ENCODE measurements at regions not wholly inside any gene's neighbourhood (a gene's known extent, or its start where the extent isn't known, plus 50 kb on each side); places are given as distances from the start of the nearest gene placed in this dataset.

DNA sequence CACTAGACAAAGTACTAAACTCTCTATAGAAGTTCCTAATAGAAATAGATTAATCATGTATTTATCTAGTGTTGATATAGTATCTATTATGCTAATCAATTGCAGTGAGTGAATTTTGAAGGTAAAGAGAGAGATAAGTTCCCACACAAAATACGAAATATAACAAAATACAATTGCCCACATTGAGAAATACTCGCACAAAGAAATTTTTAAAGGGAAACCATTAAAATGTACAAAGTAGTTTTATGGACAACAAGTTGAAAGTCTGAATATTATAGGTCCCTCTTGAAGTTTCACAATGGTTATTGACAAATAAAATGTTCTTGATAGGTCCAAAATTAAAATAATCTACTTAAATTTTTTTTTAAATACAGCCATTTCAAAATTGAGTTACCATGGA is 1031.1 kb downstream of the SORCS1 start:
- H3K4me3 ChIP-seq (ENCODE audit: low read length in 2 of 2): no peak overlapping the region
- H3K27ac ChIP-seq (ENCODE audit: low read depth in 2 of 2, low read length in 2 of 2): no peak overlapping the region
- H3K36me3 ChIP-seq (ENCODE audit: control insufficient read depth in 2 of 2, insufficient read depth in 2 of 2, low read length in 2 of 2): no peaks in the 10 kb centered on the region
- H3K9ac ChIP-seq (ENCODE audit: low read depth in 1 of 2, low read length in 2 of 2): no peak overlapping the region
- H3K4me1 ChIP-seq (ENCODE audit: control insufficient read depth in 2 of 2, insufficient read depth in 2 of 2, low read length in 2 of 2): no peaks in the 10 kb centered on the region
- H3K9me3 ChIP-seq (ENCODE audit: control insufficient read depth in 2 of 2, low read length in 2 of 2): no peaks in the 10 kb centered on the region
- H3K27me3 ChIP-seq (ENCODE audit: control insufficient read depth in 2 of 2, insufficient read depth in 2 of 2, low read length in 2 of 2): no peaks in the 10 kb centered on the region

DNA sequence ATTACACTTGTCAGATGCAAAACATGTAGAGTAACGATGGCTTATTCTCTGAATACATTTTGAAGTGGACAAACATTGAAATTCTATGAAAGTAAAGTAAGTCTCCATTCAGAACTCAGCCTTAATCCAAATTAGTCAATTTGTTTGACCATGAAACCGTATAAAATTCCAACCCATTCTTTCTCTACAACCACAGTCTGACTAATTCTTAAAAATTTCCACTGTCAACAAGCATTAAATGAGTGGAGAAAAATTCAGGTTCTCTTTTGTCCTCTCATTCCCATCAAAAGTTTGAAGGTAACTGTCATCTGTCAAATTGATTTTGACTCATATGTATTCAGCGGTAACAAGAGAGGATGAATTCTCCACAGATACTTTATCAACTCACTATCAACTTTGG is 1031.5 kb downstream of the SORCS1 start:
- Histone ChIP-seq H3K27me3 (ENCODE audit: control insufficient read depth in 2 of 2, insufficient read depth in 2 of 2, low read length in 2 of 2) (no peaks in the 10 kb centered on the region), H3K27ac (ENCODE audit: low read depth in 2 of 2, low read length in 2 of 2) (no peak overlapping the region), H3K36me3 (ENCODE audit: control insufficient read depth in 2 of 2, insufficient read depth in 2 of 2, low read length in 2 of 2) (no peaks in the 10 kb centered on the region), H3K4me1 (ENCODE audit: control insufficient read depth in 2 of 2, insufficient read depth in 2 of 2, low read length in 2 of 2) (no peaks in the 10 kb centered on the region), H3K9me3 (ENCODE audit: control insufficient read depth in 2 of 2, low read length in 2 of 2) (no peaks in the 10 kb centered on the region), H3K9ac (ENCODE audit: low read depth in 1 of 2, low read length in 2 of 2) (no peak overlapping the region), H3K4me3 (ENCODE audit: low read length in 2 of 2) (no peak overlapping the region)

DNA sequence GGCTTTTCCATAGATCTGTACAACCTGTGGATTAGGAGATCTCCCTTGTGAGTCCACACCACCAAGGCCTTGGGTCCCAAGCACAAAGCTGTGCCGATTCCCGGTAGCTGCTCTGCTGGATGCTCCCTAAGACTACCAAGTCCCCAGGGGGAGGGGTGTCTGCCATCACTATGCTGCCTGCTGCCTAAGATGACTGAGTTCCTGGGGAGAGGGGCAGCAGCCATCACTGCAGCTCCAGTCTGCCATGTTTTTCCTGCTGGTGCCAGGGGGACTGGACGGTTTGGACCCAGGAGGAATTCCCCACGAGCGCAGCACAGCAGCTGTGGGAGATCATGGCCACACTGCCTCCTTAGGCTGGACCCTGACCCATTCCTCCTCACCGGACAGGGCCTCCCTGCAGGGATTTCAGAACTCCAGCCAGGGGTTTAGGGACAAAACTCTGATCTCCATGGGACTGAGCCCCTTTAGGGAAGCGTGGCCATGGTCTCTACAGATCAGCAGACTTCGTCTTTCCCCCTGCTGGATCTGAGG is 1049.8 kb downstream of the SORCS1 start:
- Histone ChIP-seq H3K27me3 (ENCODE audit: control insufficient read depth in 2 of 2, insufficient read depth in 2 of 2, low read length in 2 of 2) (no peaks in the 10 kb centered on the region), H3K9me3 (ENCODE audit: control insufficient read depth in 2 of 2, low read length in 2 of 2) (no peaks in the 10 kb centered on the region), H3K4me1 (ENCODE audit: control insufficient read depth in 2 of 2, insufficient read depth in 2 of 2, low read length in 2 of 2) (no peaks in the 10 kb centered on the region), H3K36me3 (ENCODE audit: control insufficient read depth in 2 of 2, insufficient read depth in 2 of 2, low read length in 2 of 2) (no peaks in the 10 kb centered on the region), H3K9ac (ENCODE audit: low read depth in 1 of 2, low read length in 2 of 2) (no peak overlapping the region), H3K27ac (ENCODE audit: low read depth in 2 of 2, low read length in 2 of 2) (no peak overlapping the region), H3K4me3 (ENCODE audit: low read length in 2 of 2) (no peak overlapping the region)

DNA sequence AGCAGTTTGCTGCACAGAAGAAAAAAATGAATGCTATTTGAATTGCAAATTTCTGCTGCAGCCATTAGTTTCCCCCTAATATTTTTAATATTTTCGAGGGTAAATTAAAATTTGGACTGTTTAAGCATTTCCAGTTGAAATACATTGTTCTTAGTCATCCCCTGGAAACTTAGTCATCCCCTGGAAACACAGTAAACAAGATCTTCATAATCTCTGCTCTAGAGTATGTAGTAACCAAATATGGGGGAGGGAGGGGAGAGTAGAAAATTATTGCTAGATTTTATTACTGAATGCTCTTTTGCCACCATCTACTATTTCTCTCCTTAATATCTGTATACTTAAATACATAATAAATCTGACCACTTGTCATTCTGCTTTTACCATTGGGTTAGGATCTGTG is 1053.3 kb downstream of the SORCS1 start:
- Histone ChIP-seq H3K4me3 (ENCODE audit: low read length in 2 of 2) (no peak overlapping the region), H3K36me3 (ENCODE audit: control insufficient read depth in 2 of 2, insufficient read depth in 2 of 2, low read length in 2 of 2) (no peaks in the 10 kb centered on the region), H3K9ac (ENCODE audit: low read depth in 1 of 2, low read length in 2 of 2) (no peak overlapping the region), H3K27ac (ENCODE audit: low read depth in 2 of 2, low read length in 2 of 2) (no peak overlapping the region), H3K27me3 (ENCODE audit: control insufficient read depth in 2 of 2, insufficient read depth in 2 of 2, low read length in 2 of 2) (no peaks in the 10 kb centered on the region), H3K9me3 (ENCODE audit: control insufficient read depth in 2 of 2, low read length in 2 of 2) (no peaks in the 10 kb centered on the region), H3K4me1 (ENCODE audit: control insufficient read depth in 2 of 2, insufficient read depth in 2 of 2, low read length in 2 of 2) (no peaks in the 10 kb centered on the region)

DNA sequence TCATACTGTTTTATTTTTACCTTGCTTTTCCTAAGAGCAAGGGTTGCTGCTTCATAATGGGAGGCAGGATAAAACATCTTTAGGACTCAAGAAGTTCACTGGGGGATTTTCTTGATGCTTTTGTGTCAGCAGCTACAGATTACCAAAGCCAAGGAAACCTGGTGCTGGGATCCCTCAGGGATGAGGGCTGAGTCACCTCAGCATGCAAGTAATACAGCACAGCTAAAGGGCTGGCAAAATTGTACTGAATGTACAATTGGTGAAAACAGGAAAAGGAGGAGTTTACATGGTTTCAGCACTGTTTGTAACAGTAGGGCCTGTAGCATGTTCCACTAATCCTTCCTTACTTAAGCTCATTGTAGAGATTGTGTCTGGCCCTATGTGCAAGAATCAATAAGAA is 1056.8 kb downstream of the SORCS1 start:
- no peak overlapping the region for H3K9ac ChIP-seq (ENCODE audit: low read depth in 1 of 2, low read length in 2 of 2)
- H3K4me1 ChIP-seq (ENCODE audit: control insufficient read depth in 2 of 2, insufficient read depth in 2 of 2, low read length in 2 of 2): no peaks in the 10 kb centered on the region
- H3K27me3 ChIP-seq (ENCODE audit: control insufficient read depth in 2 of 2, insufficient read depth in 2 of 2, low read length in 2 of 2): no peaks in the 10 kb centered on the region
- no peaks in the 10 kb centered on the region for H3K9me3 ChIP-seq (ENCODE audit: control insufficient read depth in 2 of 2, low read length in 2 of 2)
- no peaks in the 10 kb centered on the region for H3K36me3 ChIP-seq (ENCODE audit: control insufficient read depth in 2 of 2, insufficient read depth in 2 of 2, low read length in 2 of 2)
- no peak overlapping the region for H3K27ac ChIP-seq (ENCODE audit: low read depth in 2 of 2, low read length in 2 of 2)
- no peak overlapping the region for H3K4me3 ChIP-seq (ENCODE audit: low read length in 2 of 2)

DNA sequence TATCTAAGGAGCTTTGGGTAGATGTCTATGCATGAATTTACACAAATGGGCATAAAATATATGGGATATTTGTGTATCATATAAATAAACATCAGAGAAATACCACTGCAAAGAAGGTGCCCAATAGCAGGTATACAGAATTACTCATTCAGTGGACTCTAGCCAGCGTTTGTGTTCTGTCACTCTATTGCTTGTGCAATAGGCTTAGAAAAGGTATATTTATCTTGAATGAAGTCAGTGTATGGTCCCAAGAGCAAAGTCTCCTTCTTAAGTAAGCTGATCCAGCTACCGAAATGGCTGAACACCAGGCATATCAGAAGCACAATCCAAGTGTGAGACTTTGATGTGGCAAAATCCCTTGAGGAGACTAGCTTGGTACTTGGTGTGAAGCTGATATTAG is 1058.4 kb downstream of the SORCS1 start:
- Histone ChIP-seq H3K9me3 (ENCODE audit: control insufficient read depth in 2 of 2, low read length in 2 of 2) (no peaks in the 10 kb centered on the region), H3K27ac (ENCODE audit: low read depth in 2 of 2, low read length in 2 of 2) (no peak overlapping the region), H3K4me1 (ENCODE audit: control insufficient read depth in 2 of 2, insufficient read depth in 2 of 2, low read length in 2 of 2) (no peaks in the 10 kb centered on the region), H3K27me3 (ENCODE audit: control insufficient read depth in 2 of 2, insufficient read depth in 2 of 2, low read length in 2 of 2) (no peaks in the 10 kb centered on the region), H3K36me3 (ENCODE audit: control insufficient read depth in 2 of 2, insufficient read depth in 2 of 2, low read length in 2 of 2) (no peaks in the 10 kb centered on the region), H3K4me3 (ENCODE audit: low read length in 2 of 2) (no peak overlapping the region), H3K9ac (ENCODE audit: low read depth in 1 of 2, low read length in 2 of 2) (no peak overlapping the region)

DNA sequence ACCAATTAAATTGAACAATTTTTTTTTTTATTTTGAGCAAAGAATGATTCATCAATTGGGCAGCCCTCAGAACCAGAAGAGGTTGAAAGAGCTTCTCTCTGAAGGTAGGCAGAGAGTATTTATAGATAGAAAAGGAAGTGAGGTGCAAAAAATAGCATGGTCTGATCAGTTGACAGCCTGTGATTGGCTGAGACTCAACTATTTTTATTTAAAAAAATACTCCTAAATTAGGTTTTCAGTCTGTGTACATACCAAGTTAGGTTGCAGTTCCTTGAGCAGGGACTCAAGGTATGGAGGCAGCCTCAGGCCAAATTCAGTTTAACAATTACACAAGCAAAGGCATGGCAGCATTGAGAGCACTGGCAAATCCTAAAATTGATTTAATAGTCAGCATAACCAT is 1074.7 kb downstream of the SORCS1 start:
- Histone ChIP-seq H3K4me3 (ENCODE audit: low read length in 2 of 2) (no peak overlapping the region), H3K27me3 (ENCODE audit: control insufficient read depth in 2 of 2, insufficient read depth in 2 of 2, low read length in 2 of 2) (no peaks in the 10 kb centered on the region), H3K36me3 (ENCODE audit: control insufficient read depth in 2 of 2, insufficient read depth in 2 of 2, low read length in 2 of 2) (no peaks in the 10 kb centered on the region), H3K27ac (ENCODE audit: low read depth in 2 of 2, low read length in 2 of 2) (no peak overlapping the region), H3K4me1 (ENCODE audit: control insufficient read depth in 2 of 2, insufficient read depth in 2 of 2, low read length in 2 of 2) (no peaks in the 10 kb centered on the region), H3K9me3 (ENCODE audit: control insufficient read depth in 2 of 2, low read length in 2 of 2) (no peaks in the 10 kb centered on the region), H3K9ac (ENCODE audit: low read depth in 1 of 2, low read length in 2 of 2) (no peak overlapping the region)

DNA sequence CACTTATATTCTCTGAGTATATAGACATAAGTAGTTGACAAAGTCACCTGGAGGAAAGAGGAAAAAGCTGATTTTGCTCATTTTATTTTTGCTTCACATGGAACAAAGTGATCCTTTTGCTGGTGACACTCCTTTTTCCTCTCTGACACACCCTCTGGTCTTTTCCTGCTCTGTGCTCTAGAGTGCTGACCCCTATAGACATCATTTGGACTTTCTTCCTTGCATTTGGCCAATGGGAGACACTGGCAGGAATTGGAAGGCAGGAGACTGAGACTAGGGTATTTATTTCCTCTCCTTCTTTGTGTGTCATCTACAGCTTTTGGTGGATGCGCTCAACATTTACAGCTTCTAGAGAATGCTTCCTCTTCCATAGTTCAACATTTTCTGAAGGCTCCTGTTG is 1078.1 kb downstream of the SORCS1 start:
- no peaks in the 10 kb centered on the region for H3K36me3 ChIP-seq (ENCODE audit: control insufficient read depth in 2 of 2, insufficient read depth in 2 of 2, low read length in 2 of 2)
- no peak overlapping the region for H3K27ac ChIP-seq (ENCODE audit: low read depth in 2 of 2, low read length in 2 of 2)
- H3K9me3 ChIP-seq (ENCODE audit: control insufficient read depth in 2 of 2, low read length in 2 of 2): no peaks in the 10 kb centered on the region
- no peaks in the 10 kb centered on the region for H3K4me1 ChIP-seq (ENCODE audit: control insufficient read depth in 2 of 2, insufficient read depth in 2 of 2, low read length in 2 of 2)
- no peak overlapping the region for H3K9ac ChIP-seq (ENCODE audit: low read depth in 1 of 2, low read length in 2 of 2)
- H3K27me3 ChIP-seq (ENCODE audit: control insufficient read depth in 2 of 2, insufficient read depth in 2 of 2, low read length in 2 of 2): no peaks in the 10 kb centered on the region
- H3K4me3 ChIP-seq (ENCODE audit: low read length in 2 of 2): no peak overlapping the region

DNA sequence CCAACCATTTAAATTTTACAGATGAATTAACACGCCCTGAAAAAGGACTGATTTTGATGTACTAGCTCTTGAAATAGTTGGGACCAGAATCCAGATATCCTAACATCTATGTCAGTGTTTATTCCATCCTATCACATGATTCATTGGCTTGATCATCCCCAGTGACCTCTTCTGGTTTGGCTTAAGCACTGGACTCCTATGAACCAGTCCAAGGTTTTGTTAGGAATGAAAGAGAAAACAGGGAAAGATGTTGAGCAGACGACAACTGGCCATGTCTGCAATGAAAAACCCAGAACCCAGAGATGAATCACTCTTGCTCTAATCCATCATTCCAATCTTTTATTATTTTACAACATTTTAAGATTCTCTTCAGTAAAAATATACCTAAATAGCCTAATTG is 1080.9 kb downstream of the SORCS1 start:
- H3K9ac ChIP-seq (ENCODE audit: low read depth in 1 of 2, low read length in 2 of 2): no peak overlapping the region
- no peaks in the 10 kb centered on the region for H3K27me3 ChIP-seq (ENCODE audit: control insufficient read depth in 2 of 2, insufficient read depth in 2 of 2, low read length in 2 of 2)
- H3K36me3 ChIP-seq (ENCODE audit: control insufficient read depth in 2 of 2, insufficient read depth in 2 of 2, low read length in 2 of 2): no peaks in the 10 kb centered on the region
- H3K4me3 ChIP-seq (ENCODE audit: low read length in 2 of 2): no peak overlapping the region
- no peaks in the 10 kb centered on the region for H3K4me1 ChIP-seq (ENCODE audit: control insufficient read depth in 2 of 2, insufficient read depth in 2 of 2, low read length in 2 of 2)
- H3K27ac ChIP-seq (ENCODE audit: low read depth in 2 of 2, low read length in 2 of 2): no peak overlapping the region
- no peaks in the 10 kb centered on the region for H3K9me3 ChIP-seq (ENCODE audit: control insufficient read depth in 2 of 2, low read length in 2 of 2)

DNA sequence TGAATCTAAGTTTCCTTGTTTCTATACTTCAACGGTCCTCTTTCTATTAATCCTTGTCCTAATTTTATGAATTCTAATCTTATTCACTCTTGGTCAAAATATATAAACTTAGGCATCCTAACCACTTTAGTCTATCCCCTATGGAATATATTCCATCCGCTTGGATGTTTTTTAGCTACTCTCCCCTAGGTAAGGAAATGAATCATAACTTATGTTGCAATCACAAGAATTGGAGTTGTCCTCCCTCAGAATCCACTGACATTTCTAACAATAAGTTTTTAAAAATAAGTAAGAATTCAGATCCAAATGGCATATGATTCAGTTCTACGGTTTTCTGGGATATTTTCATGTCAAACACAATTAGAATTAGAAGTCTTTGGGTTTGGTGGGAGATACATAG is 1081.6 kb downstream of the SORCS1 start:
- H3K27ac ChIP-seq (ENCODE audit: low read depth in 2 of 2, low read length in 2 of 2): no peak overlapping the region
- H3K9me3 ChIP-seq (ENCODE audit: control insufficient read depth in 2 of 2, low read length in 2 of 2): no peaks in the 10 kb centered on the region
- H3K4me1 ChIP-seq (ENCODE audit: control insufficient read depth in 2 of 2, insufficient read depth in 2 of 2, low read length in 2 of 2): no peaks in the 10 kb centered on the region
- H3K4me3 ChIP-seq (ENCODE audit: low read length in 2 of 2): no peak overlapping the region
- H3K9ac ChIP-seq (ENCODE audit: low read depth in 1 of 2, low read length in 2 of 2): no peak overlapping the region
- H3K36me3 ChIP-seq (ENCODE audit: control insufficient read depth in 2 of 2, insufficient read depth in 2 of 2, low read length in 2 of 2): no peaks in the 10 kb centered on the region
- no peaks in the 10 kb centered on the region for H3K27me3 ChIP-seq (ENCODE audit: control insufficient read depth in 2 of 2, insufficient read depth in 2 of 2, low read length in 2 of 2)

Measured in mucosa of rectum (tissue), 2 donors.